ENCODE measurements at regions not wholly inside any gene's neighbourhood (a gene's known extent, or its start where the extent isn't known, plus 50 kb on each side); places are given as distances from the start of the nearest gene placed in this dataset.

GRCh38 chr15:61784734-61785133 lies 275.5 kb downstream of the VPS13C start:
- in situ Hi-C loops (cut with MboI; ENCODE audit: low sequenced_read_pairs) = no loop called here

More at GRCh38 chr15:61784734-61785133, 275.5 kb downstream of the VPS13C start:
- Histone ChIP-seq H4K91ac (ENCODE audit: insufficient read depth, low read depth, low read length) (no peak overlapping the region), H3K56ac (ENCODE audit: extremely low read depth, insufficient read depth, low read length) (no peak overlapping the region), H2BK20ac (ENCODE audit: low read depth, low read length) (no peak overlapping the region), H3K4ac (ENCODE audit: low read depth, low read length) (no peak overlapping the region), H4K20me1 (ENCODE audit: insufficient read depth, low read length) (no peaks in the 10 kb centered on the region), H3K36me3 (ENCODE audit: control insufficient read depth, insufficient read depth, low read length) (no peaks in the 10 kb centered on the region), H2AK9ac (replicated peaks; ENCODE audit: low read depth, low read length, poor library complexity) (no peak overlapping the region), H3K9ac (ENCODE audit: low read depth, low read length) (no peak overlapping the region), H2BK120ac (ENCODE audit: low read depth, low read length) (no peak overlapping the region), H2AK5ac (ENCODE audit: low read depth, low read length) (no peak overlapping the region), H3K79me1 (ENCODE audit: low read depth in 1 of 2, low read length in 2 of 2) (no peaks in the 10 kb centered on the region), H3K9me1 (ENCODE audit: insufficient read depth, low read length) (no peaks in the 10 kb centered on the region), H2AFZ (replicated peaks; ENCODE audit: low read length, poor library complexity) (no peak overlapping the region), H3K27me3 (ENCODE audit: control insufficient read depth, insufficient read depth, low read length) (no peaks in the 10 kb centered on the region; the same call in 1 of the 2 replicates), H2BK15ac (ENCODE audit: low read depth, low read length) (no peak overlapping the region), H3K9me3 (ENCODE audit: control insufficient read depth, insufficient read depth, low read length) (no peaks in the 10 kb centered on the region), H4K8ac (ENCODE audit: low read depth in 2 of 2, low read length in 2 of 2) (no peak overlapping the region), H3K4me2 (ENCODE audit: low read depth, low read length) (no peak overlapping the region), H3K27ac (ENCODE audit: insufficient read depth, low read length) (no peak overlapping the region), H2BK5ac (ENCODE audit: low read depth, low read length, poor library complexity, severe bottlenecking) (no peak overlapping the region), H4K5ac (ENCODE audit: low read depth, low read length) (no peak overlapping the region), H3K4me3 (ENCODE audit: insufficient read depth, low read depth, low read length) (no peak overlapping the region), H3K18ac (ENCODE audit: low read depth, low read length) (no peak overlapping the region), H3K14ac (replicated peaks; ENCODE audit: low read depth, low read length) (no peak overlapping the region), H3K23ac (ENCODE audit: low read depth, low read length) (no peak overlapping the region), H3K4me1 (ENCODE audit: control insufficient read depth, insufficient read depth, low read length) (no peaks in the 10 kb centered on the region)
- no peak for ATAC-seq (ENCODE audit: low read depth)
- BruUV-seq (replicated peaks) = no TSS peak
- no CpG with 5 or more reads among the region's 4 CpGs for WGBS, 2 experiments (ENCODE audit: extremely low coverage in 2 of 2, insufficient read length in 1 of 2)
- CTCF ChIA-PET = no interaction called here
- POLR2A ChIA-PET (ENCODE audit: unreplicated experiment) = no interaction called here
- DNase-seq = no peak
- intact Hi-C loops (cut with micrococcal nuclease) = no loop called here
- TF ChIP-seq SMC3 (IDR thresholded peaks at IDR 0.05; ENCODE audit: low read depth, low read length) (no peak), CHD1 (IDR thresholded peaks at IDR 0.05; ENCODE audit: low read depth, low read length) (no peak), MAFK (IDR thresholded peaks at IDR 0.05; ENCODE audit: low read depth, low read length) (no peak), POLR2A (IDR thresholded peaks at IDR 0.05; ENCODE audit: low read depth, low read length) (no peak), NFE2L2 (IDR thresholded peaks at IDR 0.05; ENCODE audit: low read depth, low read length) (no peak)
- dilution Hi-C loops (cut with HindIII; ENCODE audit: low sequenced_read_pairs, unreplicated experiment) = no loop called here
